RWPE1 (cell line): ENCODE measurements at regions not wholly inside any gene's neighbourhood (a gene's known extent, or its start where the extent isn't known, plus 50 kb on each side); places are given as distances from the start of the nearest gene placed in this dataset.

Experiments used
- CTCF ChIA-PET: fragments of 350-600 bp; sonication (Branson Sonifier 250); formaldehyde crosslinking; extraction: SDS; loops from one replicate; lab custom pipeline; 2021; lab: Yijun Ruan, JAX
- POLR2A ChIA-PET: fragments of 400-600 bp; formaldehyde crosslinking; extraction: SDS; loops from one replicate; lab custom pipeline; 2020; ENCODE audit warnings: antibody characterized with exemption; ENCODE audit not compliant: low non-redundant PET; lab: Yijun Ruan, JAX
- DNase-seq: peaks from one replicate; pipeline ENCODE4 v3.0.0; 2012; ENCODE audit warnings: low spot score
- H3K27ac ChIP-seq: fragments of 450-650 bp; 2 replicates; pipeline ENCODE4 v1.5.1; 2017
- CTCF ChIP-seq: fragments of 450-650 bp; conservative IDR thresholded peaks from 2 replicates; pipeline ENCODE4 v1.5.1; 2017; ENCODE audit warnings: low read depth, mild to moderate bottlenecking

- no peak for DNase-seq
- no peak for TF ChIP-seq CTCF
- no peak overlapping the region for H3K27ac ChIP-seq
- ChIA-PET POLR2A (no interaction called here), CTCF (interaction anchor here (0.5 kb wide), 1 partner anchor 658 kb away, joined by 3 read pairs; no protein-coding TSS in a partner anchor)
Observed at GRCh38 chr1:175818929-175819328, 75.5 kb upstream of the TNR start.

GRCh38 chr1:175817445-175817844 lies 74.0 kb upstream of the TNR start:
- POLR2A ChIA-PET: no interaction called here
- H3K27ac ChIP-seq: no peak overlapping the region
- TF ChIP-seq CTCF: no peak
- DNase-seq: no peak
- CTCF ChIA-PET: no interaction called here

DNA sequence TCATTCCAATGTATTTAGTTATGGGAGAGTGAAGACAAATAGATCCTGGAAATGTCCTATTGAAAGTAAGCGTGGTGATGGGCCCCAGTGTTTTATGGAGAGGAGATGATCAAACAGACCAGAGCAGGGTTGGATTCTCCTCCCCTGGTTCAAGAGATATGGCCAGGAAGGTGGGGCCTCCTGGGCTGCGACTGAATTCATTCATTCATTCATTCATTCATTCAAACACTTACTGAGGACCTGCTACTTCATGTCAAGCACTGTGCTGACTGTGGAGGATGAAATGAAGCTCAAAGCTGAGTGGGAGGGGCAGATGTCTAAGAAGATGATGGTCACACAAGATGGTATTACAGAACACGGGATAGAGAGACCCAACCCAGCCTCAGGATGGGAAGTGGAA lies 71.5 kb upstream of the TNR start:
- DNase-seq: no peak
- TF ChIP-seq CTCF: no peak
- ChIA-PET CTCF (no interaction called here), POLR2A (no interaction called here)
- H3K27ac ChIP-seq: no peak overlapping the region

- POLR2A ChIA-PET: no interaction called here
- DNase-seq: no peak
- no peak for TF ChIP-seq CTCF
- no peak overlapping the region for H3K27ac ChIP-seq
- CTCF ChIA-PET: interaction anchor here (0.7 kb wide), 1 partner anchor 1350 kb away, joined by 3 read pairs; no protein-coding TSS in a partner anchor
Observed at GRCh38 chr1:175812936-175813335, 69.5 kb upstream of the TNR start.

GRCh38 chr1:175810305-175810704 lies 66.9 kb upstream of the TNR start:
- CTCF ChIA-PET: no interaction called here
- POLR2A ChIA-PET: no interaction called here

GRCh38 chr1:175808999-175809398 lies 65.6 kb upstream of the TNR start:
- CTCF ChIA-PET: no interaction called here
- no peak for TF ChIP-seq CTCF
- POLR2A ChIA-PET: no interaction called here
- DNase-seq: no peak
- H3K27ac ChIP-seq: no peak overlapping the region

More at GRCh38 chr1:175810305-175810704, 66.9 kb upstream of the TNR start:
- H3K27ac ChIP-seq: no peak overlapping the region
- TF ChIP-seq CTCF: no peak
- DNase-seq: no peak
